ENCODE measurements at regions not wholly inside any gene's neighbourhood (a gene's known extent, or its start where the extent isn't known, plus 50 kb on each side); places are given as distances from the start of the nearest gene placed in this dataset.

- TF ChIP-seq CTCF (IDR thresholded peaks at IDR 0.05) = no peak
- no peak for TF ChIP-seq POLR2A (IDR thresholded peaks at IDR 0.05)
These were observed 164.4 kb downstream of the DDX1 start for GRCh38 chr2:15756011-15756550.

Measured in Peyer's patch (tissue), 4 donors.